ENCODE measurements at regions not wholly inside any gene's neighbourhood (a gene's known extent, or its start where the extent isn't known, plus 50 kb on each side); places are given as distances from the start of the nearest gene placed in this dataset.

DNA sequence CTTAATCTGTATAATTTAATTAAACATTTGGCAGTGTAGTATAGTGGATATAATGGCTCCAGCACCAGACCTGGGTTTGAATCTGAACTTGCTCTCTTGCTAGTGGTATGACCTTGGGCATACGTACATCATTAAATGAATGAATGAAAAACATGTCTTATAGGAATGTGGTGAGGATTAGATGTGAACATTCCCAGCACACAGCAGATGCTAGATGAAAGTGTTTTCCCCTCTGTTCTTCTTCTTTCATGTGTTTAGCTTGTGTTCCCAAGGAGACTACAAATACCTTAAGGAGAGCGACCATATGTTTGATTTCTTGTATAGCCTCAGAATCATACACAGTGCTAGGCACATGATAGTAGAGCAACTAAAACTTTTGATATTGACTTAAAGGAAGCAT lies 56.5 kb downstream of the CT47B1 start:
- TF ChIP-seq POLR2A (IDR thresholded peaks at IDR 0.05), result no peak
- TF ChIP-seq, protein P1, sequence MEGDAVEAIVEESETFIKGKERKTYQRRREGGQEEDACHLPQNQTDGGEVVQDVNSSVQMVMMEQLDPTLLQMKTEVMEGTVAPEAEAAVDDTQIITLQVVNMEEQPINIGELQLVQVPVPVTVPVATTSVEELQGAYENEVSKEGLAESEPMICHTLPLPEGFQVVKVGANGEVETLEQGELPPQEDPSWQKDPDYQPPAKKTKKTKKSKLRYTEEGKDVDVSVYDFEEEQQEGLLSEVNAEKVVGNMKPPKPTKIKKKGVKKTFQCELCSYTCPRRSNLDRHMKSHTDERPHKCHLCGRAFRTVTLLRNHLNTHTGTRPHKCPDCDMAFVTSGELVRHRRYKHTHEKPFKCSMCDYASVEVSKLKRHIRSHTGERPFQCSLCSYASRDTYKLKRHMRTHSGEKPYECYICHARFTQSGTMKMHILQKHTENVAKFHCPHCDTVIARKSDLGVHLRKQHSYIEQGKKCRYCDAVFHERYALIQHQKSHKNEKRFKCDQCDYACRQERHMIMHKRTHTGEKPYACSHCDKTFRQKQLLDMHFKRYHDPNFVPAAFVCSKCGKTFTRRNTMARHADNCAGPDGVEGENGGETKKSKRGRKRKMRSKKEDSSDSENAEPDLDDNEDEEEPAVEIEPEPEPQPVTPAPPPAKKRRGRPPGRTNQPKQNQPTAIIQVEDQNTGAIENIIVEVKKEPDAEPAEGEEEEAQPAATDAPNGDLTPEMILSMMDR (IDR thresholded peaks at IDR 0.05), result no peak

Measured in thyroid gland (tissue), 4 donors.